GM18870 (cell line): ENCODE measurements at regions not wholly inside any gene's neighbourhood (a gene's known extent, or its start where the extent isn't known, plus 50 kb on each side); places are given as distances from the start of the nearest gene placed in this dataset.

ENCODE experiments used
- ATAC-seq: cut with Tn5 transposase; IDR thresholded peaks from one replicate; pipeline ENCODE4 v1.9.1; 2021; ENCODE audit warnings: moderate library complexity; ENCODE audit not compliant: unreplicated experiment

DNA sequence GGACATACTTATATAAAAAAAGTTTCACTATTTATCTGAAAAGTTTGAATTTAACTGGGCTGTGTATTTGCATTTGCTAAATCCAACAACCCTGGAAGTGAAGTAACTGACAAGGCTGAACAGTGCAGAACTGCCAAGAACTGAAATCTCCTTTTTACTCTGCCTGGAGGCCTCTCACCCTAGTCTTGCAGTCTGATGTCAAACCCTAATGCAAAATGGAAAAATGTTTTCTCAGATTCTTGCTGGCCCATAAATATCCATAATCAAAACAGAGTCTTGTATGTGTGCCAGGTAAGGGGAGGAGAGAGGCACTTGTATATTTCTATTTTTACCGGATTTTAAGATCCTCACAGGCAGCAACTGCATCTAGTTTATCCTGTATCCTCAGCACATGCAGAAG lies 432.7 kb upstream of the KLF4 start:
- no peak for ATAC-seq

DNA sequence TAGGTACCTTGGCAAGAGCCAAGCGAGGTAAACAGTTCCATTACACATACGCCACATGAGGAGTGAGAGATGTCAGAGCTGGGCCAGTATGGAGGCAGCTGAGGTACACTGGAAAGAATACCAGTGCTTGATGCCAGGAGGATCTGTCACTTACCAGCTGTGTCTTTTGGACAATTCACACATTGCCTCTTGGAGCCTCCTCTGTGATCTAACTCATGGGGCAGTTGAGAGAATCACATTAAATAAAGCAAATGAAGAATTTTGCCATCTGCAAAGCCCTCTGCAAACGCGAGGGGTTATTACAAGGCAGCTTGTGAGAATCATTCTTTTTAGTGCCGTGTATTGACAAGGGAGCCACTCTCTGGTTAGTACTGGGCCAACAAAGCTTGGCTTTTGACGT lies 429.7 kb upstream of the KLF4 start:
- no peak for ATAC-seq

DNA sequence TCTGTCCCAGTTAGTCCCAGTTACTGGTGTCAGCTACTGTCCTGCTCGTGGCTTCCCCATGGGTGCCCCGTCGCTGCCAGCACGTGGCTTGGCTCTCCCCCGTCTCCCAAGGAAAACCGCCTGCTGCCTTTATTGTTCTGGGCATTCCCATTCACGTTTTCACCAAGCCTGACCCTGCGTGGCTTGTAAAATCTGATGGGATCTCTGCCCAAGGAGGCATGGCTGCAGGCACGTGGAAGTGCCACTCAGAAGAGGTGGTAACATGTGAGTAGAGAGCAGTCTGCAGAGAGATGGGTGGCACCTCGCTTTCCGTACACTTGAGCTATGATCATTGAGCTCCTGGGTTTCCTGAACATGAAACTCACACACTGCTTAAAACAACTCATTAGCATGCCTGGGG lies 429.2 kb upstream of the KLF4 start:
- ATAC-seq: no peak

DNA sequence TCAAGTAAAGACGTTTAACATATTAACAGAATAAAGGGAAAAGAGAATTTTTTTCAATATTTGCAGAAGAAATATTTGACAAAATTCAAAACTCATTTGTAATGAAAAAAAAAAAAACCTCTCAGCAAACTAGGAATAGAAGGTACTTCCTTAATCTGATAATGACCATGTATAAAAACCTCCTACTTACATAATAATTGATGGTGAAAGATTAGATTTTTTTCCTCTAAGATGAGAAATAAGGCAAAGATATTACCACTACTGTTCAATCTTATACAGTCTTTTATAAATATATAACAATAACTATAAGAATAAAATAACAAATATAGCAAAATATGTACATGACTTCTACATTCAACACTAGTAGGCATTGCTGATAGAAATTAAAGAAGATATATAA lies 424.6 kb upstream of the KLF4 start:
- ATAC-seq: no peak

DNA sequence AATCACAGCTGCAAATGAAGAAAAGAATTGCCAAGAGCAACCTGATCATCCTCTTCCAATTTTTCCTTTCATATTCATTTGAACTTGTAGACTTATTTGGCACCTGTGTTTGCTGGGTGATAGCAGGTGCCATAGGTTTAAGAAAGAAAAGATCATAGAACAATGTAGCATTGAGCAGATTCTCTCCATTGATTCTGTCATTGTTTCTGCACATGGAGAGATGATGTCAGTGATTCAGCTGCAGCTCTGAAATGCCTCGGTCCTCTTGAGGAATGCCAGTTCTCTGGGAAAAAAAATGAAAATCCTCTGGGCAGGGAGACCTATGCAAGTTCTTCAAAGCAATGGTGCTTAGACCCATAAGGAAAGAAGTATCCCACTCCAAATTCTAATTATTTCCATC lies 418.1 kb upstream of the KLF4 start:
- no peak for ATAC-seq

DNA sequence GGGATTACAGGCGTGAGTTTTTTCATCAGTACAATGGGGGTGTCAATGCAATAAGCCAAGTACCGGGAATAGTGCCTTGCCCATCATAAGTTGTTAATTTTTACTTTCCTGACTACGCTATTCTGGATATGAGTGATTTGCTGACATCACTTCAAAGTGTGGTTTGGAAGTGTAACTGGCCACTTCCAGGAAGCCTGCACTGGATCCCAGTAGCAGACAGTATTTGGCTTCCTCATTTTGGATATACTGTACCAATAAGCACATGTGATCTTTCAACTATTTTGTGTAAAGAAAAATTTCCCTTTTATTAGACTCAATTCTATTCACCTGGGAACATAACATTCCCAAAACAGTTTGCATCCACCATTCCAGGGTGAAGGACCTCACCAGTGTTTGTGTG lies 417.7 kb upstream of the KLF4 start:
- no peak for ATAC-seq

DNA sequence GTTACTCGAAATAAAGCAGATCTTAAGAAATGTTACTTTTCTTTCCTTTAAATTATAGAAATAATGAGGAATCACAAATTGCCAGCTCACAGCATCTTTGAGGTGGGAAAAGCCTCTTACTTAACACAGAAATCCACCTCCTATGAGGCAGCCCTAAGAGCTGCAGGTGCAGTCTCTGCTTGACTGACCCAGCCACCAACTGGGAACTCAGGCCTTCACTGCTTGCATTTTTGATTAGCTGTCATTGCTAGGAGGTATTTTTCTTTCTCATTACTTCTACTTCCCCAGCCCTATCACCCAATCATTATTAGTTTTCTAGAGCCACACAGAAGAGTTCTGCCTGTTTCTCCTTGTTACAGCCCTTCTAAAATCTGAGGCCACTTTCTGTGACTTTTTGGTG lies 416.5 kb upstream of the KLF4 start:
- ATAC-seq: no peak

DNA sequence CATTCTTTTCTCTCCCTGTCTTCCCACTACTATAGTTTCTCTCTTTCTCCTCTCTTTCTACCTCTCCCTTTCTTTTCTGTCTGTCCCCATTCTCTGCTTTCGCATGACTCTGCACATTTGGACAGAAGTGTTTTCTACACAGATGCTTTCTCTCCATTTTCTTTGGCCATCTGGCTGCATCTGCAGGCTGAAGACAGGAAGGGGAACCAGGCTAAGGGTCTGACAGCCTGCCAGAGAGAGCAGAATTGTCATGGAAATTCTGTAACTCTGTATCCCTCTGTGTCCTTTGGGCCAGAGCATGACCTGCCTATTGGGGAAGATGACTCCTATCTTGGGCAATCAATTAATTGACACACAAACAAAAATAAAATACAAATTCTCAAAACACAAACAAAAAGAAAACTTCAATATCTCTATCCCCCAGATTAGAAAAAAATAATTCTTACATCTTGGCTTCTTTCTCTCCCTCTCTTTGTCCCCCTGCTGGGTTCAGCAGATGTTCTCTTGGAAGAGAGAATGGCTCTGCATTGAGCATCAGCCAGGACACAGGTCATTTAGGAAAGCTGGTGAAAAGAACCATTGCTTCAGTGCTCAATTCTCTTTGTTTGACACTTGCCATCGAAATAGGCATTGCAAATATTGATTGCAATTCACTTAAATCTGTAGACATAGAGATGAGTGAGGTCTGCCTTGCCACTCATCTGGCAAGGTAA lies 415.9 kb upstream of the KLF4 start:
- no peak for ATAC-seq

DNA sequence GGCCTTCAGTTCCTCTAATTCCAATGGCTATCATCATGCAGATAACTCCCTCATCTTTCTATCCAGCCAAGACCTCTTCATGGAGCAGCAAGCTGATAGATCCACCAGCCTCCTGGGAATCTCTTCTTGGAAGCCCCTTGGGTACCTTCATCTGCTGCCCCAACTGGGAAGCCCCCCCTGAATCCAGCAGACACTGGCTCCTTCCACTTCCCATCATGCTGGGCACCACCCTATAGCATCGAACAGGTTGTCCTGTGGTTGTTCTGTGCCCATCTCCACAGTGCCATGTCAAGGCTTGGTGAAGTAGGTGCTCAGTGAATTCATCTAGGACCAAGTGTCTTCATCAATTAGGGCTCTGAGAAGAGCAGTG lies 410.4 kb upstream of the KLF4 start:
- ATAC-seq: no peak

DNA sequence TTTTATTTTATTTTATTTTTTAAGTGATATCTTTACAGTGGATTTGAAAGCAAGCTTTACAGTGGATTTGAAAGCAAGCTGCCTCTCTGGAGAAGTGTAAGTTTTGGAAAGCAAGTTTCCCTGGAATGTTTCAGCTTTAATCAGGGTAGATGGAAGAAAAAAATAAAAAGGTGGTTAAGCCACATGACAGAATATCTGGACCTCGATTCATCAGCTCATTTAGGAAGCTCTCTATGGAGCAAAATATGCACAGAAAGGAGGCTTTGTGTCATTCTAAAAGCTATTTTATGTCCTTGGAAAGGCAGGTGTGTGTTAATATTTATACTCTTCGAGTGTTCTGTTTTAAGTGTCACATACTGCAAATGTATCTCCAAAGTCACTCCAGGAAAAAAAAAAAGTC lies 409.2 kb upstream of the KLF4 start:
- no peak for ATAC-seq

DNA sequence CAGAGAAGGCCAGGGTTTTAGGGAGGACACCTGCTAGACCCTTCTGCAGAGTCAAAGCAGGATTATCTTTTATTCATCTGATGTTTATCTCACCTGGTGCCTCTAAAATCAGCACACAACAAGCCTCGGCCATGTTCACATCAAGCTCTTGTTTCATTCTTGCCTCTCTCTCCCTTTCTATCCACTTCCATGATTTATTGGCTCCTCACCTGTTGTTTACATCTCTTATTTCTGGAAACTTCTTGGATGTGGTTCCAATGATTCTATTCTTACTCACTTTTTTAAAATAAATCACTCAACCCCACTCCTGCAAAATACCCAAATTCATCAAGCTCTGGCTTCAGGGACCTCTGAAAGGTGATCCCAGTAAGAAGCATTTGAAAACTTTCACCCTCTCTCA lies 407.0 kb upstream of the KLF4 start:
- ATAC-seq: no peak

DNA sequence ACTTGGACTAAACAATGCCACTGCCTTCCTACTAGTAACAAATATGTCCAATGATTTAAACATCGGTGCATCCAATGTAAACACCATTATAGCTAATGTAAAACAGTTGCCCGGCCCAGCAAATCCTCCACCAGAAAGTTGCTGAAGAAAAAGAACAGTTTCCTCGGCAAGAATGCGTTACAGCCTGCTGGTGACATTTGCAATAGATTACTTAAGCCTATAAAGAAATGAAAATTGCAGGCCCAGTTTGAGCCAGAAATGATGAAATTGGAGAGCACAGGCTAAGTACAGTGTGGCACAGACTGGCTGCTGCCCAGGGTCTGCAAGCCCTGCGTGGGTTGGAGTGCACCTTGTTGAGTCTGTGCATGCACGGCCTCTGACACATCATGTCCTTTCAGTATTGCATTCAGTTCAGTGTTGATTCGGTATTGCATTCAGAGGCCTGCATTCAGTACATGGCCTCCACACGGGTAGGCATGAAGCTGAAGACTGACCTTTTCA lies 406.0 kb upstream of the KLF4 start:
- no peak for ATAC-seq

DNA sequence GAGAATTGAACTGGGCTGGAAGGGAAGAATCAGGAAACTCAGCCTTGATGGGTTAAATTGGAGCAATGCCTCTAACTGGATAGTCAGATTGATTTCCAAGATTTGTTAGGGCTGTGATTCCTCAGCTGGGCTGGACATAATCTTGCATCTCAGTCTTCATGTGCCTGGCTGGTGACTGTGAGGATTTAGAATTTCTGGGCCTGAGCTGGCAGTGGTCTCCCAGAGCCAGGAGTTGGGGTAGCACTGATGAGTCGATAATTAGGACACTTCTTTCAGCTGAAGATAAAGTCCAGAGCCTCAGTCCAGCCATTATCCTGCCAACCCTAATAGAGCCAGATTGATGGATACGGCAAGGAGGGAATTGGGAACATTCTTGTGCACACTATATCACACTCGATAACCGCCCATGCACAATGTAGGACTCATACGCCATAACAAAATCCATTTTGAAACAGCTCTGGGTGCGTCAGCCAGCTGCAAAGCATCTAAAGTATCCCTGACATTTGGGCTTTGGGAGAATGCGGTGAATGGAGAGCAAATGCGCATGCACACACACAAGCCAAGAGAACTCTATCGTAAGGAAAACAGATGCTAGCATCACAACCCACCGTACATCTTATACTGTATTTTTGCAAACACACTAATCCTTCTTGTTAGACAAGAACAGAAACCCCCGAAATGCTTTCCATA lies 405.1 kb upstream of the KLF4 start:
- no peak for ATAC-seq

DNA sequence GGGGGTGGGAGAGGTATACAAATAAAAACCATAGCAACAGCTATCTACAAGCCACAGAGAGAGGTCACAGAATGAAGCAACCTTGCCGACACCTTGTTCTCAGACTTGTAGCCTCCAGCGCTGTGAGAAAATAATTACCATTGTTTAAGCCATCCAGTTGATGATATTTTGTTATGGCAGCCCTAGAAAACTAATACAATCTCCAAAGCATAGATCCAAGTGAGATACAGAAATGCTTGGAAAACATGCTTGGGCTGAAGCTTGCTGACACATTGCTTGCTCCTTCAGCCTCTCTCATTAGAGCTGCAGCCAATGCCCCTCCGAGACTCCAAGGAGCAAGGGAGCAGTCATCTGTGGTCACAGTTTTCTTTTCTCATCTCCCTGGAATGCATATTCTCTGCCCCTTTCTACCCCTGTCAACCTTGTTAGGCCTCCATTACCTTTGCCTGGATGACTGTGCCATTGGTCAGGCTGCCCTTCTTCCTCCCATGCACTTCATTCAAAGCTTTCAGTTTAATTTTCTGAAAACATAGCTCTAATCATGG lies 401.4 kb upstream of the KLF4 start:
- no peak for ATAC-seq

DNA sequence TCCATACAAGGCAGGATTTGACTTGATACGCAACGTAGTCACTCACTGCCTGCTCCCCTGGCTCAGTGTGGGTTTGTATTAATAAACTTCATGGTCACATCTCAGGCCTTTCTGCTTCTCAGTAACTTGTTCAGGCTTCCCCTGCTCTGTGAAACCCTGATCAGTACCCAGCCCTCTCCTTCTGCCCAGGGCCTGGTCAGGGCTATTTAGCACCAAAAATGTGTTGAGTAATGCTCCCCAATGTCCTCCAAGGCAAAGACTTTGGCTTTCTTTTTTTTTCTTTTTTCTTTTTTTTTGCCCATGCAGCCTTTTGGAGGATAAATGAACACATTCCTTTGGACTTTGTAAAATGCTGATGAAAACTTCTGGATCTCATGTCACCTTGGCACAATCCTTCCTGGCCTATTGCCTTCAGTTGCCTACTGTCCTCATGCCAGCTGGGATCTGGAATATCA lies 399.2 kb upstream of the KLF4 start:
- ATAC-seq: no peak

DNA sequence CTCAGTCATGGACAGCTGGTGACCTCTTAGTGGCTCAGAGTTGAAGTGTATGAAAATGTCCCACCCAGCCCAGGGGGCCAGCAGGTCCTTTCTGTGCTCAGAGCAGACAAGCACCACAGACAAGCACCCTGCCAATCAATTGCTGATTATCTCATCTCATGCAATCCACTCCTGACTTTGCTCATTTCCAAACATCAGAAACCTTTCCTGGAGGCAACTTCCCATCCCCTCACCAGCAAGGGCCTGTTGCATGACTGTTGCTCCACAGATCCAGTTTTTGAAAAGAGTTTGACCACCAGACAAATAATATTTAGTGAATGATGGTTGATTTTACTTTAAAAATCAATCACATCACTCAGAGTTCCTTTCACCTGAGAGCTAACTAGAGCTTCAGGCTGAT lies 397.3 kb upstream of the KLF4 start:
- ATAC-seq: no peak

DNA sequence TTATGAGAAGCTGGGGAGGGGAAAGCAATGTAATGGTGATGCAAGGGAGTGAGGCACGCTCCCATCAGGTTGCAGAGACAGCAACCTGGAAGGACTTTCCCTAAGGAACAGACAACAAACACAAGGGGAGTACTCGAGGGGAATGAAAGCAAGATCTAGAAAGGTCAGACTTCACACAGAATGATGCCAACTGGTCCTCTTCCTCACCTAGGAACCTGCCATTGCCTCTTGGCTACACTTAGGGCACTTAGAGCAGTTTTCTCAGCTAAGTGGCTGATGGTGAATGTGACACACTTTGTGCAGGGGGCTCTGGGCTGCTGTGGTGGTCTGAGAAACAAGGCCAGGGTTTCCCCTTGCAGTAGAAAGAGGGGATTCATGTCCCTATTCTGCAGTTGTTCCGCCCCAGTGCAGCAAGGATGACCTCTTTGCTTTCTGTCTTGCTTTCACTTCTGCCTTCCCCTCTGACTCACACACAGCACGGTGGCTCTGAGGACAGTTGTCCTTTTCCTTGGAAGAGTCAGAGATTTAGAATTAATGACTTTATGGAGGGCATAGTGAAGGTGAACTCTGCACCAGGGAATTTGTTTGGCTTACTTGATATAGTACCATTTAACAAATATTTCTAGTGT lies 394.0 kb upstream of the KLF4 start:
- peak; percentile 97 for ATAC-seq

DNA sequence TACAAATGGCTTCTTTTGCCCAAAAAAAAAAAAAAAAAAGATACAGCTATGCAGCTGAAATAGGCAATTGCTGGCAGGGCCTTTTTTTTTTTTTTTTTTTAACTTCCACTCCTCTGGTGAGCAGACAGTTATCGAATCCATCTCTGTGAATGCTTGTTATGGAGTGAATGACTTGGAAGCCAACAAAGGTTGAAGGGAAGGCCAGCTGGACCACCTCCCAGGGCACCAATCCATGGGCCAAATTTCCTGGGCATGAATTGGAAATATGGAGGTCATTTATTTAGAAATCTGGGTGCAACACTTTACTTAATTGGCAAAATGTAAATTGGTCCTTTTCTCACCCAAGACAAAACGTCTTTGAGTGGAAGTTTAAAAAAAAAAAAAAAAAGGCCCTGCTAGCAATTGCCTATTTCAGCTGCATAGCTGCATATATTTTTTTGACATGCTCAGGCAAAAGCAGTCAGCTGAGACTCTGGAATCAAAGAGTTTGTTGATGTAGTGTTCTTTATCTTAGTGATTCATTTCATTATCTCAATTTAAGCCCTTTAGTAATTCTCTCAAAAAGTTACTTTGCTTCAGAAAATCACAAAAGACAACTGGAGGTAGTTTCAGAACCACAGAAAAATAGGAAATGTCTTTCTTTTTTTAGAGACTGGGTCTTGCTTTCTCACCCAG lies 392.2 kb upstream of the KLF4 start:
- no peak for ATAC-seq

DNA sequence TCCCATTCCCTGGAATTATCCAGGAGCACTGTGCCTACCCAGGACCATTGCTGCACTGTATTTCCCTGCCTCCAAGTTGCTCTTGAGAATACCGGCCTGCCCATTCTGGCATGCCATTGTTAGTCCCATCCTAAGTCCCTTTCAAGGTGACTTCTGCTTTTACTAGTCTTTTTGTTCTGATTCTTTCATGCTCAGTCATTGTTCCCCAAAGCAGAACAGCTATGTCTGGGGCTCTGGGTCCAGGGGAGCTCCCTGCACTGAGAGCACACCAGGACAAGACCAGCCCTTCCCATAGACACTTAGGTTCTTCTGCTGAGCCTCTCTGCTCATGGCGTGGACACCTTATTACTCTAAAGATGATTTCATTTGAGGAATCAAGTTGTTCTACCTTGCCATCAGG lies 388.9 kb upstream of the KLF4 start:
- ATAC-seq: no peak

DNA sequence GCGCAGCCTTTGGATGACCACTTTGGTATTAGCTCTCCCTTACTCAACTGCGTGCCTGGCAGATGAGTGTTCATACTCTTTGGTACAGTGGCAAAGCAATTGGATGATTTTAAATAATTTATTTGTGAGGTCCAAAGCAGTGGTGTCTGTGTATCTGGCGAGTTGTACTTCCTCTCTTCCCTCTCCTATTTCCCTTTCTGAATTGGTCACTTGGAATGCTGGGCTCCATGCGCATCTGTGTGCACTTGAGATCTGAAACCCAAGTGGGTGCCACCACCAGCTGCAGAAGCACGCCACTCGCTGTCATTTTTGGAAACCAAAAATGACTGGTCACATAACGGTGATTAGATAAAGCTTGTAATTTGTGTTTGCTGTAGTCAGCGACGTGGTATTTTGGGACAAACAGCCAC lies 386.0 kb upstream of the KLF4 start:
- ATAC-seq: peak; percentile 51

DNA sequence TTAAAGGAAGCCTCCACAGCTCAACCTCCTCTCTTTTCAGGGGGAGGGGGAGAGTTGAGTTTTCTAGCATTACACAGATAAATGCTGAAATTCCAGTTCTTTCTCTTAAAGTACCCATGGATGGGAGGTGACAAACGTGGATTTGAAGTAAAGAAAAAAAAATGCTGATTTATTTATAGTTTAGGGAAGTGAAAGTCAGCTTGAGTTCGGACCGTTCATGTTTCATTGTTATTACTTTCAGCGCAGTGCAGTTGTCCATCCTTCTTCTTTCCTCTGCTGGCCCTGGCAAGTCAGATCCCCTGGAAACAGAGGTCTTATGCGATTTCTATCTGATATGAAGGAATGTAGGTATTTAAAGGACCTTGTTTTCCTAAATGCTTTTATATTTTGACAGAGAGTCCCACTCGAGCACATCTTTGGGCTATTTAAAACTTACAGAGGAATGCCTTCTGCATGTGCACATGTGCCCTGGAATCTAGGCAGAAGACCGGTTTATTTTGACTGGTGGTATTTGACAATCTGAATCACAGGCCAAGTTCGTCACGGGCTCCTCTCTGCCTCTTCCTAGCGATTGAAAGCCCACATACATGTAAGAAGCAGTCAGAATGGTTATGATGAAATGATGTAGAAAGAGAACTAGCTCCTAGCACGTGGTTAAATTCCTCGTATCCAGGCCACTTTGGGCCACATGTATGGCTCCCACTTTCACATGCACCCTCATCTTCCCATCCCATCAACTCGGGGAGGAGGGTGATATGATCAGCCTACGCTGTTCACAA lies 385.2 kb upstream of the KLF4 start:
- ATAC-seq: peak; percentile 70
